Ishikawa (cell line): ENCODE measurements at regions not wholly inside any gene's neighbourhood (a gene's known extent, or its start where the extent isn't known, plus 50 kb on each side); places are given as distances from the start of the nearest gene placed in this dataset.

ENCODE experiments used
- CREB1 ChIP-seq: IDR thresholded peaks from 2 replicates; pipeline ENCODE4 v1.6.1; 2012; ENCODE audit warnings: low read depth
- EP300 ChIP-seq: IDR thresholded peaks from 2 replicates; pipeline ENCODE4 v1.6.1; 2012; ENCODE audit warnings: borderline replicate concordance
- NFIC ChIP-seq: IDR thresholded peaks from 2 replicates; pipeline ENCODE4 v1.6.1; 2012
- RAD21 ChIP-seq: IDR thresholded peaks from 2 replicates; pipeline ENCODE4 v1.6.1; 2012; ENCODE audit warnings: low read depth
- REST ChIP-seq: IDR thresholded peaks from 2 replicates; pipeline ENCODE4 v1.6.1; 2012; ENCODE audit warnings: low read depth, mild to moderate bottlenecking
- TAF1 ChIP-seq: IDR thresholded peaks from 2 replicates; pipeline ENCODE4 v1.6.1; 2012; ENCODE audit warnings: low read depth, mild to moderate bottlenecking
- TEAD4 ChIP-seq: IDR thresholded peaks from 2 replicates; pipeline ENCODE4 v1.6.1; 2012

- TF ChIP-seq REST = no peak
- TF ChIP-seq TAF1 = no peak
- TF ChIP-seq RAD21 = no peak
- TF ChIP-seq EP300 = no peak
- TF ChIP-seq TEAD4 = no peak
- TF ChIP-seq NFIC = no peak
- TF ChIP-seq CREB1 = no peak
Measured at GRCh38 chr15:60126661-60127060, 122.5 kb downstream of the FOXB1 start.
